NCI-H2171 treated with DMSO at 0.1 percent for 48 hours (cell line): ENCODE measurements at regions not wholly inside any gene's neighbourhood (a gene's known extent, or its start where the extent isn't known, plus 50 kb on each side); places are given as distances from the start of the nearest gene placed in this dataset.
"Not testable (repeated sequence)": the region's sequence is repeated elsewhere in the genome, so short reads cannot be mapped to it uniquely, and the experiment has no call there.

Experiments
- DNase-seq: peaks from one replicate; lab custom pipeline; 2025; lab: John Stamatoyannopoulos, UW

GRCh38 chr6:126967296-126968005 lies 151.0 kb upstream of the RSPO3 start:
- no peak for DNase-seq

DNA sequence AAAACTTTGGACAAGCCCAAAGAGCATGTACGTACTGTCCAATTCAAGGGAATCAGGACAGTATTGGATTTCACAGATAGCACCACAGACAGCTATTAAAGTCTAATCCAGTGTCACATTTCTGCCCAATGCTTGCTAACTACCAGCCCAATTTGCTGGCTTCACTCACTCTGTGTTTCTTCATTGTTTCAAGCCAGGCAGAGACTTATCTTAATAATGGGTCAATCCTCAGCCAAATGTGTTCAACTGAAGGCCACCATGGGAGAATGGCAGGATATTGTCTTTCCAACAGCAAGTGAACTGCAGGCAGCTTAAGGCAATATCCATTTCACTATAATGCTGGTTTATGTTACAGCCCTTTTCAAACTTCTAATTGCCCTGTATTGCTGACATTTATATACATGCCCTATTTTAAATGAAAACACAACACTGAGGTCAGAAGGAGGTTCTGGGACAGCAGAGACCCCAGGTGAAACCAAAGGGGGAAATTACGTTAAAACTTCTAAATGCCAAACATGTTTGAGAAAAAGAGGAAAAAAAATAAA lies 142.1 kb upstream of the RSPO3 start:
- DNase-seq = no peak

- no peak for DNase-seq
Measured at GRCh38 chr6:126983779-126984178, 134.7 kb upstream of the RSPO3 start.

GRCh38 chr6:126988125-126988524 lies 130.3 kb upstream of the RSPO3 start:
- not testable (repeated sequence) for DNase-seq

- DNase-seq = no peak
Measured at GRCh38 chr6:127000631-127001030, 117.8 kb upstream of the RSPO3 start.

DNA sequence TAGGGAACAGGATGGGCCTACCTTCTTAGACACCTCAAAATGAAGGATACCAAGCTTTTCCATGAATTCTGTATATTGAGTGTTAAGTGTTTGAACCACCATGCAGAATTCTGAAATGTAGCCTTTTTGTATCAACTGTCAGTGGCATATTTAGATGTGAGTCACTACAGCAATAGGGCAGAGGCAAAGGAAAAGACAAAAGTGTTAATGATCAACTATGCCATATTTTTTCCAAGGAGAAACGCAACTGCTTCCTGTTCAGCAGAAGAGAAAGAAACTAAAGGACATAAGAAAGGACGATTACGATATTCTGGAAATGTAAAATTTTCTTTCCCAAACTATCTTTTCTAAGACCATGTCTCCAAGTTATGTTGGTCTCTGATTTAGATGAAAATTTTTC lies 104.6 kb upstream of the RSPO3 start:
- DNase-seq = no peak

DNA sequence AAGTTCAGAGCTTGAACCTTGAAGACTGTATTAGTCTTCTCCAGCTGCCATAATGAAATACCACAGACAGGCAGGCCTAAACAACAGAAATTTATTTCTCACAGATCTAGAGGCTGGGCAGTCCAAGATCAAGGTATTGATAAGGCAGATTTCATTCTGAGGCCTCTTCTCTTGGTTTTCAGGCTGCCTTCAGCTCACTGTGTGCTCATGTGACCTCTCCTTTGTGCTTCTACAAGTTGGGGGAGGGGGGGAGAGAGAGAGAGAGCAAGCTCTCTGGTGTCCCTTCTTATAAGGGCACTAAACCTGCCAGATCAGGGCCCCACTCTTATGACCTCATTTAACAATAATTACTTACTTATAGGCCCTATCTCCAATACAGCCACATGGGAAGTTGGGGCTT lies 102.6 kb upstream of the RSPO3 start:
- DNase-seq = no peak

GRCh38 chr6:127019828-127020227 lies 98.6 kb upstream of the RSPO3 start:
- DNase-seq = no peak

DNA sequence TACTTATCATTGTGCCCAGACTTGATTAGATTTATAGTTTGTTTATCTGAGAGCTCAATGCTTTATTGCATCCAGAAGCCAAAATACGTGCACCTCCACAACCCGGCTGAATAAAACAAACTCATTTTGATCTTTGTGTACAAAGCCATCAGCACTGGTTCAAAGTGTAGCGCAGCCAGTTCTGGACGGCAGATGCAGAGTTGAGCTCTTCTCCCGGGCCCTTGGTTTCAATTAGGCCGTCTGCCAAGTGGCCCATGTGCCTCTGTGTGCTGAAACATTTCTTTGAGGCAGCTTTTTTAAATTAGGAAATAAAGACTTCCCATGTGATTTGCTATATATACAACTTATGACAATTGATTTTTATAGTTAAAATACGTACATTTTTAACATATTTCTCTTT lies 96.2 kb upstream of the RSPO3 start:
- peak; percentile 11 for DNase-seq

GRCh38 chr6:127023001-127023778 lies 95.3 kb upstream of the RSPO3 start:
- DNase-seq = no peak

GRCh38 chr6:127026247-127026646 lies 92.2 kb upstream of the RSPO3 start:
- DNase-seq = no peak

DNA sequence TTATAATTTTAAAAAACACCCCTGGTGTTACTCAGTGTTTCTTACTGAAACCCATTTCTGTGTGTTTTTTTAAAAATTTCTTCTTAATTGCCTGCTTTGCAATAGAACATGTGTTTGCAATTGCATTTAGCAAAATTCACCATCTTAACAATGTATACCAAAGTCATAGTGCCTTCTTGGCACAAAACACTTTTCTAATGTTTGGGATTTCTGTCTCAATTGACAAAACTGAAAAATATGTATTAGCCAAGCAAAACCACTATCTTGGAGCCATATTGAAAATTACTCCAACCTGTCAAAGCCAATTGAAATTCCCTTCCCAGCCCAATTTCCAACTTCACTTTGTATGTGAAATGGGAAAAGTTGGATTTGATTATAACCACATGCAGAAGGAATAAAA lies 88.4 kb upstream of the RSPO3 start:
- DNase-seq = no peak

GRCh38 chr6:127030836-127031235 lies 87.6 kb upstream of the RSPO3 start:
- DNase-seq = no peak

GRCh38 chr6:127031511-127031910 lies 87.0 kb upstream of the RSPO3 start:
- no peak for DNase-seq

DNA sequence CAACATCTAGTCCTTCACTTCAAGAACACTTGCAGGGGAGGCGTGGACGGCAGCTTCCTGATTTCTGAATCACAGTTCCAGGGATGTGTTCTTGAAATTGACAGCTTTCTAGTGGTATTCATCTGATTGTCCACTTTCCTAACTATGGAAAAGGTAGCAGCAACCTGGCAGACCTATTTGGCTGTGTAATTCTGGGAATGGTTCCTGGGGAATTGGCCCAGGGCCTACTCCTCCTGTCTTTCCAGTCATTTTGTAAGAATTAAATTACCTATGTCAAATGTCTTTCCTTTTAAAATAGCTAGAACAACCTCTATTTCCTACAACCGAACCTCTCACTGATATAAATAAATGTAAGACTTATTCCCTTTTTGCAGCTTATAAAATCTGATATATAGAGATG lies 85.5 kb upstream of the RSPO3 start:
- DNase-seq = no peak

- DNase-seq = no peak
Measured at GRCh38 chr6:127051571-127052260, 66.8 kb upstream of the RSPO3 start.

DNA sequence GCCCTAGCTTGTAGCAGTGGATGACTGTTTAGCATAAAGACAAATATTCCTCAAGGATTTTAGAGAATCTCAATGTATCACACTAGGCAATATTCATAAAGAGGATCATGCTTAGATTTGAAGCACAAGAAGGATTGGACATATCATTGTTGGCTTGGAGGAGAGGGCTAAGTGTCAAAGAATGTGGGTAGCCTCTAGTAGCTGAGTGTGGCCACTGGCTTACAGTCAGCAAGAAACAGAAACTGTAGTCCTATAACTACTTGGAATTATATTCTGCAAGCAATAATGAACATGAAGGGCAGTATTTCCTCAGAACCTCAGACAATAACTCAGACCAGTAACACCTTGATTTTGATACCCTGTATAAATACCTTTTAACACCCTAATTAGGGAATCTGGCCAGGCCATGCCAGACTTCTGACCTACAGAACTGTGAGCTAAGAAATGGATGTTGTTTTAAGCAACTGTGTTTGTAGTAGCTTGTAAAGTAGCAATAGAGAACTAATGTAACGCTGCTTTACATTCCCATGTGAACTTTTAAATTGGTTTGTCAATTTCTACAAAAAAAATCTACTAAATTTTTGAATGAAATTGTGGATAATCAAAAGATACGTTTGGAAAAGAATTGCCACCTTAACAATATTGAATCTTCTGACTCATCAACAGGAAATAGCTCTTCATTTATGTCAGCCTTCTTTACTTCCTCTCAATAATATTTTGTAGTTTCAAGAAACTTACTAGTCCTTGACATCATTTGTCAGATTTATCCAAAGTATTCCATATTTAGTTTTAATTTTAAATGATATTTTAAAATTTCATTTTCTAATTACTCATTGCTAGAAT lies 65.2 kb upstream of the RSPO3 start:
- DNase-seq = no peak

- DNase-seq = no peak
Measured at GRCh38 chr6:127053875-127054235, 64.6 kb upstream of the RSPO3 start.

DNA sequence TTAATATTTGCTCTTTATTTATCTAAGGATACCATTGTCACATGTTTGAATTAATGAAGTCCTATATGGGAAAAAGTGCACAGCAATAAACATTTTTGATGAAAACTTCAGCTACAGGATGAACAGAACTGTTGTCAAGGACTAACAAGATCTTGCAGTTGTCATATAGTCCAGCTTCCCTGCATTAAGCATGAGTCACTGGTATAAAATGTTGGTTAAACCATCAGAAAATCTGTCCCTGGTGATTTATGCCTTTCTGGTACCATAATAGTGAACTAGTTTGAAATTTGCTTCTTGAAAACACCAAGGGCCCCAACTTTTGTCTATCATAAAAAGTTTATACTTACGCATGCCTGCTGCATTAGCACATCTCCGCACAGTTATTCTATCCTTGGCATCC lies 60.4 kb upstream of the RSPO3 start:
- no peak for DNase-seq

DNA sequence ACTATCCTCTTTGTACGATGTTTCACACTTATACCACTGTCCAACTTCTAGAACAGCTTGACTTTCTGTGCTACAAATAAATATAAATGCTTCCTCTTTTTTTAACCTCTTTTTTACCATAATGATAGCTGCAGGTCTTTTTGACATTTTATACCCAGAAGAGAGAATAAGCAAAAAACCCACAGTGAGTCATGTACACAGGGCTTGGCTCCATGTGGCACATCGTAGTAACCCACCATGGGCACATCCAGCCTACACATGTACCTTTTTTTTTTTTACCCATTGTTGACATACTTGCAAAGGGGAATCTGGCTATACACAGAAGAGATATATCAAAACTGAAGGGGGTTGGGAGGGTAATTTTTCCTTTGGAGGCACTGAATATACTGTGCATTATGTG lies 59.5 kb upstream of the RSPO3 start:
- DNase-seq = no peak
